H9 (cell line): ENCODE measurements at regions not wholly inside any gene's neighbourhood (a gene's known extent, or its start where the extent isn't known, plus 50 kb on each side); places are given as distances from the start of the nearest gene placed in this dataset.

ENCODE experiments used
- DNase-seq: peaks from one replicate; pipeline ENCODE4 v3.0.0-alpha.2; 2017
- H2AFZ ChIP-seq: one replicate; pipeline ENCODE4 v1.6.1; 2013; ENCODE audit warnings: mild to moderate bottlenecking, low read length, control low read depth, moderate library complexity
- H2AK5ac ChIP-seq: 2 replicates; pipeline ENCODE4 v1.6.1; 2013; ENCODE audit warnings: low read length, control low read depth, mixed read lengths; ENCODE audit not compliant: insufficient read length
- H2BK120ac ChIP-seq: one replicate; pipeline ENCODE4 v1.6.1; 2013; ENCODE audit warnings: low read depth, mild to moderate bottlenecking, low read length, control low read depth, inconsistent platforms; ENCODE audit not compliant: poor library complexity, severe bottlenecking
- H2BK12ac ChIP-seq: 2 replicates; pipeline ENCODE4 v1.6.1; 2013; ENCODE audit warnings: low read length, control low read depth, mixed read lengths, low read depth; ENCODE audit not compliant: insufficient read length
- H2BK15ac ChIP-seq: 2 replicates; pipeline ENCODE4 v1.6.1; 2013; ENCODE audit warnings: low read depth, low read length, control low read depth
- H2BK20ac ChIP-seq: one replicate; pipeline ENCODE4 v1.6.1; 2013; ENCODE audit warnings: low read depth, mild to moderate bottlenecking, low read length, control low read depth, inconsistent platforms; ENCODE audit not compliant: poor library complexity, severe bottlenecking
- H2BK5ac ChIP-seq: 2 replicates; pipeline ENCODE4 v1.6.1; 2013; ENCODE audit warnings: low read length, control low read depth, mixed read lengths; ENCODE audit not compliant: insufficient read length
- H3K14ac ChIP-seq: 2 replicates; pipeline ENCODE4 v1.6.1; 2013; ENCODE audit warnings: low read length, control low read depth; ENCODE audit not compliant: insufficient read depth
- H3K18ac ChIP-seq: 2 replicates; pipeline ENCODE4 v1.6.1; 2013; ENCODE audit warnings: low read depth, mild to moderate bottlenecking, mixed read lengths, low read length, control low read depth; ENCODE audit not compliant: insufficient read length
- H3K23ac ChIP-seq: 2 replicates; pipeline ENCODE4 v1.6.1; 2013; ENCODE audit warnings: low read length, control low read depth, mixed read lengths, low read depth; ENCODE audit not compliant: insufficient read length
- H3K23me2 ChIP-seq: 2 replicates; pipeline ENCODE4 v1.6.1; 2013; ENCODE audit warnings: low read depth, mild to moderate bottlenecking, mixed read lengths, low read length, control low read depth; ENCODE audit not compliant: insufficient read length, poor library complexity, severe bottlenecking
- H3K27ac ChIP-seq: 2 replicates; pipeline ENCODE4 v1.5.1; 2013; ENCODE audit warnings: low read length, control low read depth, mixed read lengths, low read depth; ENCODE audit not compliant: insufficient read length
- H3K27me3 ChIP-seq: 2 replicates; pipeline ENCODE4 v1.6.1; 2013; ENCODE audit warnings: low read length, control low read depth, inconsistent platforms; ENCODE audit not compliant: insufficient read depth
- H3K4ac ChIP-seq: 2 replicates; pipeline ENCODE4 v1.6.1; 2013; ENCODE audit warnings: low read depth, mild to moderate bottlenecking, control low read depth, inconsistent platforms, low read length, moderate library complexity
- H3K4me1 ChIP-seq: 2 replicates; pipeline ENCODE4 v1.6.1; 2013; ENCODE audit warnings: low read length, control low read depth, inconsistent platforms; ENCODE audit not compliant: insufficient read depth
- H3K4me2 ChIP-seq: 2 replicates; pipeline ENCODE4 v1.6.1; 2013; ENCODE audit warnings: low read length, control low read depth, mixed read lengths; ENCODE audit not compliant: insufficient read length, insufficient read depth
- H3K56ac ChIP-seq: 2 replicates; pipeline ENCODE4 v1.6.1; 2013; ENCODE audit warnings: low read depth, mild to moderate bottlenecking, mixed read lengths, low read length, control low read depth; ENCODE audit not compliant: insufficient read length
- H3K79me1 ChIP-seq: 2 replicates; pipeline ENCODE4 v1.6.1; 2013; ENCODE audit warnings: low read depth, mild to moderate bottlenecking, moderate library complexity, low read length, control low read depth, inconsistent platforms; ENCODE audit not compliant: insufficient read depth, poor library complexity, severe bottlenecking
- H3K79me2 ChIP-seq: 2 replicates; pipeline ENCODE4 v1.6.1; 2013; ENCODE audit warnings: low read length, control low read depth, inconsistent platforms; ENCODE audit not compliant: insufficient read depth
- H3K9ac ChIP-seq: 2 replicates; pipeline ENCODE4 v1.6.1; 2013; ENCODE audit warnings: low read length, control low read depth, mixed read lengths; ENCODE audit not compliant: insufficient read length; ENCODE audit errors: extremely low read depth
- H3K9me3 ChIP-seq: one replicate; pipeline ENCODE4 v1.6.1; 2013; ENCODE audit warnings: low read depth, low read length, inconsistent platforms; ENCODE audit not compliant: control insufficient read depth
- H3T11ph ChIP-seq: one replicate; pipeline ENCODE4 v1.6.1; 2013; ENCODE audit warnings: mild to moderate bottlenecking, low read length, control low read depth, inconsistent platforms
- H4K20me1 ChIP-seq: one replicate; pipeline ENCODE4 v1.6.1; 2013; ENCODE audit not compliant: control insufficient read depth, insufficient read length, insufficient read depth
- H4K5ac ChIP-seq: 2 replicates; pipeline ENCODE4 v1.6.1; 2013; ENCODE audit warnings: low read depth, mild to moderate bottlenecking, mixed read lengths, low read length, control low read depth; ENCODE audit not compliant: insufficient read length
- H4K8ac ChIP-seq: replicated peaks from 2 replicates; pipeline ENCODE4 v1.6.1; 2013; ENCODE audit warnings: low read length, control low read depth, mixed read lengths, low read depth; ENCODE audit not compliant: insufficient read length
- H4K91ac ChIP-seq: 2 replicates; pipeline ENCODE4 v1.6.1; 2013; ENCODE audit warnings: low read depth, mild to moderate bottlenecking, moderate library complexity, mixed read lengths, low read length, control low read depth; ENCODE audit not compliant: insufficient read length
- H3K27ac Mint-ChIP-seq, 3 experiments: 2 replicates in 2 of 3; 3 replicates in 1 of 3; pipeline ENCODE4 v1.8.0; 2020 to 2021; ENCODE audit warnings: mixed read lengths in 3 of 3, mild to moderate bottlenecking in 1 of 3, moderate library complexity in 1 of 3
- H3K27me3 Mint-ChIP-seq: 2 replicates; pipeline ENCODE4 v1.8.0; 2021; ENCODE audit warnings: low read depth, mild to moderate bottlenecking, moderate library complexity, mixed read lengths
- H3K36me3 Mint-ChIP-seq, 3 experiments: 2 replicates in 2 of 3; 3 replicates in 1 of 3; pipeline ENCODE4 v1.8.0; 2020 to 2021; ENCODE audit warnings: low read depth in 3 of 3, mixed read lengths in 3 of 3; ENCODE audit not compliant: insufficient read depth in 1 of 3
- H3K4me1 Mint-ChIP-seq, 2 experiments: 2 replicates each; pipeline ENCODE4 v1.8.0; 2020; ENCODE audit warnings: mixed read lengths in 2 of 2
- H3K4me3 Mint-ChIP-seq, 2 experiments: 2 replicates in 1 of 2; 3 replicates in 1 of 2; pipeline ENCODE4 v1.8.0; 2020 to 2021; ENCODE audit warnings: mild to moderate bottlenecking in 2 of 2, mixed read lengths in 2 of 2, moderate library complexity in 1 of 2
- H3K9me3 Mint-ChIP-seq, 2 experiments: 2 replicates in 1 of 2; 3 replicates in 1 of 2; pipeline ENCODE4 v1.8.0; 2020; ENCODE audit warnings: mild to moderate bottlenecking in 2 of 2, mixed read lengths in 2 of 2, moderate library complexity in 1 of 2
- WGBS: extraction: QIAGEN DNeasy Blood & Tissue Kit; methylation state at CpG from one replicate; pipeline ENCODE4 v1.1.7; 2013; ENCODE audit warnings: missing lambda C conversion rate, low lambda C conversion rate, mixed read lengths; ENCODE audit not compliant: insufficient read length; ENCODE audit errors: extremely low coverage; 5-methylcytosine and 5-hydroxymethylcytosine counted together
- TF ChIP-seq, protein P1 (sequence below): fragments of 200-600 bp; sonication (generic); conservative IDR thresholded peaks from 3 replicates; pipeline ENCODE4 v1.8.0; 2021; ENCODE audit warnings: antibody characterized with exemption, mild to moderate bottlenecking

DNA sequence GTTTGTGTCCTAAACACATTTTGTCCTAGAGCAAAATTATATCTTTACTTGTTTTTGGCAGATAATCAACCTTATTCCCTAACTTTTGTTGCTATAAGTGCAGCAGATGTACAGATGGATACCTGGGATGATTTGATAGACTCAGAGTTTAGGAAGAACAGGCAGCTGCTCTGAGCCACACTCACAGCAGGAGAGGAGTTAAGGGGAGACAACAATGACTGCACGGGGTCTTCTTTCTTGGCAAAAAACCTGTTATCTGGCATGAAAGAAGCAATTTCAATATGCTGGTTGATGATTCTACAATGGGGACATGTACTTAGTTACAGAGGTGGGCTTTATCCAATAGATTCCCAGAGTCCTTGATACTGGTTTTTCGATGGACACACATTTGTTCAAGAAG is 258.9 kb upstream of the PCDH9 start:
- H3K4me2 ChIP-seq, result no peak overlapping the region
- Mint-ChIP-seq H3K27me3 (no peaks in the 10 kb centered on the region), H3K4me1 (peaks cover 4 to 6% of the 10 kb centered on the region in 2 experiments; a peak in 3 of 4 replicates), H3K27ac (no peak overlapping the region; a peak in 1 of 7 replicates), H3K4me3 (no peak overlapping the region), H3K9me3 (no peaks in the 10 kb centered on the region), H3K36me3 (no peaks in the 10 kb centered on the region)
- no peak overlapping the region for H2AFZ ChIP-seq
- H2BK12ac ChIP-seq, result no peak overlapping the region
- no peaks in the 10 kb centered on the region for H3K27me3 ChIP-seq
- TF ChIP-seq, protein P1, sequence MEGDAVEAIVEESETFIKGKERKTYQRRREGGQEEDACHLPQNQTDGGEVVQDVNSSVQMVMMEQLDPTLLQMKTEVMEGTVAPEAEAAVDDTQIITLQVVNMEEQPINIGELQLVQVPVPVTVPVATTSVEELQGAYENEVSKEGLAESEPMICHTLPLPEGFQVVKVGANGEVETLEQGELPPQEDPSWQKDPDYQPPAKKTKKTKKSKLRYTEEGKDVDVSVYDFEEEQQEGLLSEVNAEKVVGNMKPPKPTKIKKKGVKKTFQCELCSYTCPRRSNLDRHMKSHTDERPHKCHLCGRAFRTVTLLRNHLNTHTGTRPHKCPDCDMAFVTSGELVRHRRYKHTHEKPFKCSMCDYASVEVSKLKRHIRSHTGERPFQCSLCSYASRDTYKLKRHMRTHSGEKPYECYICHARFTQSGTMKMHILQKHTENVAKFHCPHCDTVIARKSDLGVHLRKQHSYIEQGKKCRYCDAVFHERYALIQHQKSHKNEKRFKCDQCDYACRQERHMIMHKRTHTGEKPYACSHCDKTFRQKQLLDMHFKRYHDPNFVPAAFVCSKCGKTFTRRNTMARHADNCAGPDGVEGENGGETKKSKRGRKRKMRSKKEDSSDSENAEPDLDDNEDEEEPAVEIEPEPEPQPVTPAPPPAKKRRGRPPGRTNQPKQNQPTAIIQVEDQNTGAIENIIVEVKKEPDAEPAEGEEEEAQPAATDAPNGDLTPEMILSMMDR, result no peak
- H3K23ac ChIP-seq, result no peak overlapping the region
- no peak overlapping the region for H3K18ac ChIP-seq
- no peak overlapping the region for H2BK5ac ChIP-seq
- H3T11ph ChIP-seq, result no peak overlapping the region
- WGBS, result no CpG with 5 or more reads among the region's 2 CpGs
- H3K79me1 ChIP-seq, result no peaks in the 10 kb centered on the region
- no peak overlapping the region for H4K8ac ChIP-seq
- H3K27ac ChIP-seq, result no peak overlapping the region
- H4K91ac ChIP-seq, result no peak overlapping the region
- no peak overlapping the region for H2BK20ac ChIP-seq
- H3K23me2 ChIP-seq, result no peaks in the 10 kb centered on the region
- H4K5ac ChIP-seq, result no peak overlapping the region
- H3K56ac ChIP-seq, result no peak overlapping the region
- no peak overlapping the region for H2BK120ac ChIP-seq
- H3K9ac ChIP-seq, result no peak overlapping the region
- H3K79me2 ChIP-seq, result no peaks in the 10 kb centered on the region
- no peak for DNase-seq
- no peaks in the 10 kb centered on the region for H4K20me1 ChIP-seq
- H3K4ac ChIP-seq, result no peak overlapping the region
- H2BK15ac ChIP-seq, result no peak overlapping the region
- no peak overlapping the region for H2AK5ac ChIP-seq
- H3K4me1 ChIP-seq, result no peaks in the 10 kb centered on the region
- no peak overlapping the region for H3K14ac ChIP-seq
- no peaks in the 10 kb centered on the region for H3K9me3 ChIP-seq
